NCI-H82 treated with DMSO at 0.1 percent for 48 hours (cell line): ENCODE measurements at regions not wholly inside any gene's neighbourhood (a gene's known extent, or its start where the extent isn't known, plus 50 kb on each side); places are given as distances from the start of the nearest gene placed in this dataset.
"Not testable (repeated sequence)": the region's sequence is repeated elsewhere in the genome, so short reads cannot be mapped to it uniquely, and the experiment has no call there.

Source experiments
- DNase-seq: peaks from one replicate; lab custom pipeline; 2025; ENCODE audit not compliant: unreplicated experiment; lab: John Stamatoyannopoulos, UW

GRCh38 chr14:83583201-83583600 is 1946.7 kb upstream of the FLRT2 start:
- DNase-seq = no peak

- no peak for DNase-seq
These were observed 1935.1 kb upstream of the FLRT2 start for GRCh38 chr14:83594874-83595273.

GRCh38 chr14:83607682-83608081 is 1922.3 kb upstream of the FLRT2 start:
- DNase-seq = no peak

- no peak for DNase-seq
These were observed 1918.5 kb upstream of the FLRT2 start for GRCh38 chr14:83611491-83611890.

GRCh38 chr14:83611906-83612390 is 1918.0 kb upstream of the FLRT2 start:
- no peak for DNase-seq

GRCh38 chr14:83614956-83615355 is 1915.0 kb upstream of the FLRT2 start:
- DNase-seq = no peak

GRCh38 chr14:83624541-83624940 is 1905.4 kb upstream of the FLRT2 start:
- DNase-seq = peak; percentile 31

GRCh38 chr14:83632375-83632774 is 1897.6 kb upstream of the FLRT2 start:
- no peak for DNase-seq

GRCh38 chr14:83638748-83639504 is 1891.0 kb upstream of the FLRT2 start:
- no peak for DNase-seq

- not testable (repeated sequence) for DNase-seq
These were observed 1890.5 kb upstream of the FLRT2 start for GRCh38 chr14:83639505-83639875.

- DNase-seq = no peak
These were observed 1883.7 kb upstream of the FLRT2 start for GRCh38 chr14:83646228-83646627.

- DNase-seq = no peak
These were observed 1869.3 kb upstream of the FLRT2 start for GRCh38 chr14:83660597-83660996.

GRCh38 chr14:83664389-83664788 is 1865.6 kb upstream of the FLRT2 start:
- no peak for DNase-seq

- DNase-seq = no peak
These were observed 1840.7 kb upstream of the FLRT2 start for GRCh38 chr14:83689265-83689664.

GRCh38 chr14:83697099-83697498 is 1832.8 kb upstream of the FLRT2 start:
- DNase-seq = no peak

- no peak for DNase-seq
These were observed 1827.3 kb upstream of the FLRT2 start for GRCh38 chr14:83702619-83703018.

GRCh38 chr14:83706231-83706954 is 1823.6 kb upstream of the FLRT2 start:
- no peak for DNase-seq

GRCh38 chr14:83707056-83707455 is 1822.9 kb upstream of the FLRT2 start:
- no peak for DNase-seq

GRCh38 chr14:83709116-83709515 is 1820.8 kb upstream of the FLRT2 start:
- no peak for DNase-seq

- no peak for DNase-seq
These were observed 1818.9 kb upstream of the FLRT2 start for GRCh38 chr14:83711046-83711445.

GRCh38 chr14:83712418-83713129 is 1817.4 kb upstream of the FLRT2 start:
- no peak for DNase-seq

GRCh38 chr14:83713732-83714131 is 1816.2 kb upstream of the FLRT2 start:
- DNase-seq = no peak
